ENCODE measurements at regions not wholly inside any gene's neighbourhood (a gene's known extent, or its start where the extent isn't known, plus 50 kb on each side); places are given as distances from the start of the nearest gene placed in this dataset.

- H3K4me1 ChIP-seq (ENCODE audit: control insufficient read depth in 2 of 2, insufficient read depth in 2 of 2, low read length in 2 of 2), result no peaks in the 10 kb centered on the region
- ATAC-seq (ENCODE audit: low read depth) (no peak), DNase-seq (no peak)
- no peaks in the 10 kb centered on the region for H3K27me3 ChIP-seq (replicated peaks in 1 of 4; ENCODE audit: control extremely low read depth in 1 of 4, control insufficient read depth in 3 of 4, insufficient read depth in 4 of 4, low read length in 3 of 4)
- H3K27ac Mint-ChIP-seq, result no peak overlapping the region
- no peaks in the 10 kb centered on the region for H3K9me3 ChIP-seq (ENCODE audit: control extremely low read depth in 1 of 3, control insufficient read depth in 2 of 3, insufficient read depth in 1 of 3, low read length in 2 of 3)
- no peaks in the 10 kb centered on the region for H3K4me1 Mint-ChIP-seq
- no peaks in the 10 kb centered on the region for H3K79me2 ChIP-seq (ENCODE audit: control insufficient read depth, insufficient read depth, low read length)
- ChIA-PET CTCF (no interaction called here), POLR2A (no interaction called here)
- H3K27me3 Mint-ChIP-seq, result no peaks in the 10 kb centered on the region
- H3K4me3 ChIP-seq (ENCODE audit: control extremely low read depth in 1 of 5, extremely low read depth in 1 of 5, insufficient read depth in 1 of 5, low read depth in 2 of 5, low read length in 4 of 5), result no peak overlapping the region
- H4K20me1 ChIP-seq (ENCODE audit: control insufficient read depth, insufficient read depth, low read length, poor library complexity, severe bottlenecking), result no peaks in the 10 kb centered on the region
- H3K27ac ChIP-seq (ENCODE audit: low read length in 2 of 2), result no peak overlapping the region
- H3K9ac ChIP-seq (ENCODE audit: low read length), result no peak overlapping the region
- no peaks in the 10 kb centered on the region for H3K9me3 Mint-ChIP-seq (ENCODE audit: insufficient read depth)
- no peak for TF ChIP-seq EZH2 (IDR thresholded peaks at IDR 0.05; ENCODE audit: borderline replicate concordance, insufficient read depth, low read depth, low read length, poor library complexity, severe bottlenecking)
- TF ChIP-seq CTCF (IDR thresholded peaks at IDR 0.05), result no peak
- no peak overlapping the region for H3K4me2 ChIP-seq (replicated peaks; ENCODE audit: low read depth, low read length, poor library complexity, severe bottlenecking)
- no peak overlapping the region for H2AFZ ChIP-seq (ENCODE audit: insufficient read depth, low read depth, low read length, poor library complexity, severe bottlenecking)
- H3K4me3 Mint-ChIP-seq, result no peak overlapping the region
- 85% methylated on average over 3 of the region's 5 CpGs for WGBS (ENCODE audit: insufficient coverage)
- H3K36me3 ChIP-seq (replicated peaks in 1 of 2; ENCODE audit: control extremely low read depth in 1 of 2, control insufficient read depth in 1 of 2, extremely low read depth in 1 of 2, insufficient read depth in 2 of 2, low read length in 1 of 2), result no peaks in the 10 kb centered on the region
- intact Hi-C loops (cut with micrococcal nuclease), result no loop called here
Observed at GRCh38 chr4:37169956-37170355, 74.6 kb upstream of the NWD2 start.

DNA sequence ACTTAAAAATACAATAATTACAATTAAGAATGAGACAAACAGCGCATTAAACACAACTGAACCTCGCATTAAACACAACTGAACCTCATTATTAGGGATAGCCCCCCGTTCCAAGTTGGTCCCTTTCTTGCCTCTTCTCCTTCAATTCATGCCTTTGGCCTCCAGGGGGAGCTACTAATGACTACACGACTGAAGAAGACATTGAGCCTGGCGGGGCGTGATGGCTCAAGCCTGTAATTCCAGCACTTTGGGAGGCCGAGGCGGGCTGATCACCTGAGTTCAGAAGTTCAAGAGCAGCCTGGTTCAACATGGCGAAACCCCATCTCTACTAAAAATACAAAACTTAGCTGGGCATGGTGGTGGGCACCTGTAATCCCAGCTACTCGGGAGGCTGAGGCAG is 56.4 kb upstream of the NWD2 start:
- Mint-ChIP-seq H3K4me3 (no peak overlapping the region), H3K9me3 (ENCODE audit: insufficient read depth) (peaks cover 6% of the 10 kb centered on the region), H3K27ac (no peak overlapping the region), H3K27me3 (no peaks in the 10 kb centered on the region), H3K4me1 (no peaks in the 10 kb centered on the region)
- Histone ChIP-seq H2AFZ (ENCODE audit: insufficient read depth, low read depth, low read length, poor library complexity, severe bottlenecking) (no peak overlapping the region), H3K27ac (ENCODE audit: low read length in 2 of 2) (no peak overlapping the region), H3K27me3 (replicated peaks in 1 of 4; ENCODE audit: control extremely low read depth in 1 of 4, control insufficient read depth in 3 of 4, insufficient read depth in 4 of 4, low read length in 3 of 4) (no peaks in the 10 kb centered on the region), H3K79me2 (ENCODE audit: control insufficient read depth, insufficient read depth, low read length) (no peaks in the 10 kb centered on the region), H3K4me2 (replicated peaks; ENCODE audit: low read depth, low read length, poor library complexity, severe bottlenecking) (no peak overlapping the region), H3K9ac (ENCODE audit: low read length) (no peak overlapping the region), H4K20me1 (ENCODE audit: control insufficient read depth, insufficient read depth, low read length, poor library complexity, severe bottlenecking) (no peaks in the 10 kb centered on the region), H3K36me3 (replicated peaks in 1 of 2; ENCODE audit: control extremely low read depth in 1 of 2, control insufficient read depth in 1 of 2, extremely low read depth in 1 of 2, insufficient read depth in 2 of 2, low read length in 1 of 2) (no peaks in the 10 kb centered on the region), H3K4me3 (ENCODE audit: control extremely low read depth in 1 of 5, extremely low read depth in 1 of 5, insufficient read depth in 1 of 5, low read depth in 2 of 5, low read length in 4 of 5) (no peak overlapping the region), H3K4me1 (ENCODE audit: control insufficient read depth in 2 of 2, insufficient read depth in 2 of 2, low read length in 2 of 2) (no peaks in the 10 kb centered on the region), H3K9me3 (ENCODE audit: control extremely low read depth in 1 of 3, control insufficient read depth in 2 of 3, insufficient read depth in 1 of 3, low read length in 2 of 3) (peaks cover 0 to 3% (median 0%) of the 10 kb centered on the region in 3 donors)
- ChIA-PET CTCF (no interaction called here), POLR2A (no interaction called here)
- 83% methylated on average over 6 of the region's 10 CpGs for WGBS (ENCODE audit: insufficient coverage)
- intact Hi-C loops (cut with micrococcal nuclease), result no loop called here
- ATAC-seq (ENCODE audit: low read depth) (no peak), DNase-seq (no peak)
- no peak for TF ChIP-seq CTCF (IDR thresholded peaks at IDR 0.05)
- no peak for TF ChIP-seq EZH2 (IDR thresholded peaks at IDR 0.05; ENCODE audit: borderline replicate concordance, insufficient read depth, low read depth, low read length, poor library complexity, severe bottlenecking)

Measured in B cell (primary cell).